Gastroesophageal sphincter (tissue), 3 donors: ENCODE measurements at regions not wholly inside any gene's neighbourhood (a gene's known extent, or its start where the extent isn't known, plus 50 kb on each side); places are given as distances from the start of the nearest gene placed in this dataset.

ENCODE experiments used
- CTCF ChIP-seq, 4 experiments: fragments of 200-600 bp in 2 of 4; fragments of 450-650 bp in 2 of 4; sonication (generic) in 1 of 4; IDR thresholded peaks; one replicate each; pipeline ENCODE4 v1.5.1; 2017 to 2019; ENCODE audit warnings: antibody characterized with exemption in 4 of 4, mild to moderate bottlenecking in 2 of 4, moderate library complexity in 2 of 4
- EP300 ChIP-seq: sonication (generic); formaldehyde crosslinking; IDR thresholded peaks from one replicate; pipeline ENCODE4 v1.6.1; 2017; ENCODE audit warnings: antibody characterized with exemption, mild to moderate bottlenecking
- POLR2A ChIP-seq, 2 donors: fragments of 450-650 bp; IDR thresholded peaks; one replicate each; pipeline ENCODE4 v1.6.1; 2017; ENCODE audit warnings: antibody characterized with exemption in 2 of 2, mild to moderate bottlenecking in 2 of 2, moderate library complexity in 1 of 2
- POLR2AphosphoS5 ChIP-seq: sonication (generic); formaldehyde crosslinking; IDR thresholded peaks from one replicate; pipeline ENCODE4 v1.6.1; 2017; ENCODE audit warnings: antibody characterized with exemption

DNA sequence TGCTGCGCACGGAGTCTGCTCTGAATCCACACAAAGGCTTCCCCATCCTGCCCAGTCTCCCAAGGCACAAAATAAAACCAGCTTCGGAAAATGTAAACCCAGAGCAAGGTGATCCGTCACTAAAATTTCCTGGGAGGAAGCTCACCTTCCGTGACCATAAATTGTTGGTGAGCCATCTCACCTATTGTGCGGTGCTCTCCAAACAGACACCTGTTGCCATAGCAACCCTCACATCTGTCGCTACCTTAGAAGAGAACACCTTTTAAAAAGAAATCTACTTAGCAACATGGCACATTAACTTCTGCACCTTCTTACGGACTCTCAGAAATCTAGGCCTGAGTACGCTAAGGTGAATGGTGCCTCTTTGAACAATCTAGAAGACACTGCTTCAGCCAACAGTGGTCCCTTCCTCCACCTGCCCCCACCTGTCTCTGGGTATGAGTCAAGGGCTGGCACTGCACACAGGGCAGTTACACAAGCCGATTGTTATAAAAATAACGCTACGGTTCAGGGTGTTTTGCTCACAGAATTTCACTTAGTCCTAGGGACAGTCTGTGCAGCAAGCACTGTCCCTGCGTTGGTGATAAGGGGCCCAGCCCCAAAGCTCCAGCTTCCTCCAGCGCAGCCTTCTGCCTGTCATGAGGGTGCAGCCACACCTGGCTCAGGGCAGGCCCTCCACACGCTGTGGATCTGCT, 114.9 kb upstream of the ID2 start:
- TF ChIP-seq CTCF (IDR thresholded peaks at IDR 0.05): no peak
- TF ChIP-seq POLR2A (IDR thresholded peaks at IDR 0.05): no peak
- no peak for TF ChIP-seq POLR2AphosphoS5
- no peak for TF ChIP-seq EP300
